Natural killer cell (primary cell): ENCODE measurements at regions not wholly inside any gene's neighbourhood (a gene's known extent, or its start where the extent isn't known, plus 50 kb on each side); places are given as distances from the start of the nearest gene placed in this dataset.

ENCODE experiments used
- ATAC-seq, 3 donors: fragments of 150-1000 bp in 2 of 3; fragments of 200-7000 bp in 1 of 3; cut with Tn5 transposase; 1 replicate in 1 of 3; 2 replicates in 2 of 3; pipeline ENCODE4 v1.10.0; 2021; ENCODE audit warnings: mild to moderate bottlenecking in 2 of 3, moderate library complexity in 2 of 3
- DNase-seq, 2 donors: peaks; one replicate each; pipeline versions ENCODE4 v3.0.0 to v3.0.0-alpha.2; 2013 to 2021; ENCODE audit warnings: mixed read lengths in 1 of 2
- H3K27ac ChIP-seq: one replicate; pipeline ENCODE4 v1.5.1; 2013; ENCODE audit warnings: mild to moderate bottlenecking, low read length
- H3K27me3 ChIP-seq: one replicate; pipeline ENCODE4 v1.6.1; 2013; ENCODE audit warnings: low read length; ENCODE audit not compliant: control insufficient read depth, insufficient read depth
- H3K36me3 ChIP-seq: one replicate; pipeline ENCODE4 v1.6.1; 2013; ENCODE audit warnings: low read length; ENCODE audit not compliant: control insufficient read depth, insufficient read depth
- H3K4me1 ChIP-seq: one replicate; pipeline ENCODE4 v1.6.1; 2013; ENCODE audit warnings: low read length; ENCODE audit not compliant: control insufficient read depth, insufficient read depth
- H3K4me3 ChIP-seq: one replicate; pipeline ENCODE4 v1.5.1; 2013; ENCODE audit warnings: low read length
- H3K9me3 ChIP-seq: one replicate; pipeline ENCODE4 v1.6.1; 2013; ENCODE audit warnings: low read length; ENCODE audit not compliant: control insufficient read depth, insufficient read depth
- H3K27ac Mint-ChIP-seq, 2 donors: one replicate each; pipeline ENCODE4 v1.8.0; 2022; ENCODE audit warnings: mild to moderate bottlenecking in 2 of 2, mixed read lengths in 2 of 2, moderate library complexity in 1 of 2
- H3K27me3 Mint-ChIP-seq, 2 donors: one replicate each; pipeline ENCODE4 v1.8.0; 2022; ENCODE audit warnings: low read depth in 2 of 2, mixed read lengths in 2 of 2
- H3K36me3 Mint-ChIP-seq: one replicate; pipeline ENCODE4 v1.8.0; 2022; ENCODE audit warnings: mixed read lengths
- H3K4me1 Mint-ChIP-seq, 2 donors: one replicate each; pipeline ENCODE4 v1.8.0; 2022; ENCODE audit warnings: mixed read lengths in 2 of 2
- H3K4me3 Mint-ChIP-seq: one replicate; pipeline ENCODE4 v1.8.0; 2022; ENCODE audit warnings: mild to moderate bottlenecking, moderate library complexity, mixed read lengths
- H3K9me3 Mint-ChIP-seq, 2 donors: one replicate each; pipeline ENCODE4 v1.8.0; 2022; ENCODE audit warnings: mixed read lengths in 2 of 2
- CTCF ChIP-seq: fragments of 200-600 bp; IDR thresholded peaks from one replicate; pipeline ENCODE4 v1.8.0; 2022; ENCODE audit warnings: antibody characterized with exemption
- WGBS: methylation state at CpG from one replicate; pipeline ENCODE4 v1.1.7; 2013; ENCODE audit warnings: missing lambda C conversion rate; ENCODE audit not compliant: insufficient coverage; 5-methylcytosine and 5-hydroxymethylcytosine counted together
- intact Hi-C: fragments of 100-400 bp; cut with micrococcal nuclease; formaldehyde crosslinking; loops from one replicate; pipeline ENCODE4 v1.14.2; 2022

- H3K4me3 Mint-ChIP-seq: no peak overlapping the region
- Histone ChIP-seq H3K36me3 (peaks cover 13% of the 10 kb centered on the region), H3K27ac (no peak overlapping the region), H3K27me3 (no peaks in the 10 kb centered on the region), H3K4me1 (peaks cover 11% of the 10 kb centered on the region), H3K4me3 (no peak overlapping the region), H3K9me3 (no peaks in the 10 kb centered on the region)
- no peaks in the 10 kb centered on the region for H3K27me3 Mint-ChIP-seq
- ATAC-seq: no peak
- H3K9me3 Mint-ChIP-seq: no peaks in the 10 kb centered on the region
- no peak overlapping the region for H3K27ac Mint-ChIP-seq
- no peak for DNase-seq
- H3K36me3 Mint-ChIP-seq: peaks cover 7% of the 10 kb centered on the region
- WGBS: 100% methylated on average over 2 of the region's 2 CpGs
- intact Hi-C loops: no loop called here
- H3K4me1 Mint-ChIP-seq: peaks cover 1 to 17% of the 10 kb centered on the region in 2 donors
- no peak for TF ChIP-seq CTCF
Observed at GRCh38 chr13:30359991-30360390, 52.6 kb upstream of the KATNAL1 start.

GRCh38 chr13:30360586-30360985 lies 53.2 kb upstream of the KATNAL1 start:
- Mint-ChIP-seq H3K27me3 (no peaks in the 10 kb centered on the region), H3K27ac (no peak overlapping the region), H3K4me1 (peaks cover 0 to 12% of the 10 kb centered on the region in 2 donors), H3K36me3 (peaks cover 8% of the 10 kb centered on the region), H3K4me3 (no peak overlapping the region), H3K9me3 (no peaks in the 10 kb centered on the region)
- Histone ChIP-seq H3K36me3 (peaks cover 15% of the 10 kb centered on the region), H3K27me3 (no peaks in the 10 kb centered on the region), H3K9me3 (no peaks in the 10 kb centered on the region), H3K4me1 (peaks cover 5% of the 10 kb centered on the region), H3K27ac (no peak overlapping the region), H3K4me3 (no peak overlapping the region)
- DNase-seq (no peak), ATAC-seq (no peak)
- intact Hi-C loops: no loop called here
- no peak for TF ChIP-seq CTCF
- 98% methylated on average over 3 of the region's 3 CpGs for WGBS

GRCh38 chr13:30362005-30362788 lies 54.8 kb upstream of the KATNAL1 start:
- Histone ChIP-seq H3K27me3 (no peaks in the 10 kb centered on the region), H3K4me3 (no peak overlapping the region), H3K9me3 (no peaks in the 10 kb centered on the region), H3K27ac (no peak overlapping the region), H3K4me1 (no peaks in the 10 kb centered on the region), H3K36me3 (peaks cover 27% of the 10 kb centered on the region)
- no peaks in the 10 kb centered on the region for H3K9me3 Mint-ChIP-seq
- intact Hi-C loops: no loop called here
- no peak overlapping the region for H3K4me3 Mint-ChIP-seq
- ATAC-seq (no peak), DNase-seq (no peak)
- no peak overlapping the region for H3K27ac Mint-ChIP-seq
- H3K27me3 Mint-ChIP-seq: no peaks in the 10 kb centered on the region
- WGBS: 87% methylated on average over 4 of the region's 6 CpGs
- peaks cover 0 to 6% of the 10 kb centered on the region in 2 donors for H3K4me1 Mint-ChIP-seq
- H3K36me3 Mint-ChIP-seq: peaks cover 14% of the 10 kb centered on the region
- no peak for TF ChIP-seq CTCF

- H3K4me1 ChIP-seq: no peaks in the 10 kb centered on the region
- WGBS: 95% methylated on average over 12 of the region's 12 CpGs
Observed at GRCh38 chr13:30362869-30363268, 55.5 kb upstream of the KATNAL1 start.

More at GRCh38 chr13:30362869-30363268, 55.5 kb upstream of the KATNAL1 start:
- Mint-ChIP-seq H3K27me3 (no peaks in the 10 kb centered on the region), H3K4me1 (peaks cover 0 to 6% of the 10 kb centered on the region in 2 donors), H3K4me3 (no peak overlapping the region), H3K9me3 (no peaks in the 10 kb centered on the region), H3K27ac (no peak overlapping the region), H3K36me3 (peaks cover 14% of the 10 kb centered on the region)
- no peak overlapping the region for H3K27ac ChIP-seq
- peaks cover 28% of the 10 kb centered on the region for H3K36me3 ChIP-seq
- DNase-seq (no peak), ATAC-seq (no peak)
- no peaks in the 10 kb centered on the region for H3K27me3 ChIP-seq
- H3K4me3 ChIP-seq: no peak overlapping the region
- H3K9me3 ChIP-seq: no peaks in the 10 kb centered on the region
- intact Hi-C loops: no loop called here
- no peak for TF ChIP-seq CTCF
